ENCODE measurements at regions not wholly inside any gene's neighbourhood (a gene's known extent, or its start where the extent isn't known, plus 50 kb on each side); places are given as distances from the start of the nearest gene placed in this dataset.

DNA sequence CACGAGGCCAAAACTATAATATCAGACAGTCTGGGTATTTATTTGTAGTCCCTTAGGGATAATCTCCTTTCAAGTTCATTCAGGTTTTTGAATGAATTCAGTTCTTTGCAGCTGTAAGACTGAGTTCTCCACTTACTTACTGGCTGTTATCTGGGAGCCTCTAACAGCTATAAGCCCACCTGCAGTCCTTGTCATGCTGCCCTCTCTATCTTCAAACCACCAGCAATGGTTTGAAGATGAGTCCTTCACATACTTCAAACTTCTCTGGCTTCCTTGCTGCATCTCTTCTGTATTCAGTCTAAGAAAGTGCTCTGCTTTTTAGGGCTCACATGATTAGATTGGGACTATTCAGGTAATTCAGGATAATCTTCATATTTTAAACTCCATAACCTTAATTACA is 154.5 kb upstream of the STT3B start:
- TF ChIP-seq, protein P1, sequence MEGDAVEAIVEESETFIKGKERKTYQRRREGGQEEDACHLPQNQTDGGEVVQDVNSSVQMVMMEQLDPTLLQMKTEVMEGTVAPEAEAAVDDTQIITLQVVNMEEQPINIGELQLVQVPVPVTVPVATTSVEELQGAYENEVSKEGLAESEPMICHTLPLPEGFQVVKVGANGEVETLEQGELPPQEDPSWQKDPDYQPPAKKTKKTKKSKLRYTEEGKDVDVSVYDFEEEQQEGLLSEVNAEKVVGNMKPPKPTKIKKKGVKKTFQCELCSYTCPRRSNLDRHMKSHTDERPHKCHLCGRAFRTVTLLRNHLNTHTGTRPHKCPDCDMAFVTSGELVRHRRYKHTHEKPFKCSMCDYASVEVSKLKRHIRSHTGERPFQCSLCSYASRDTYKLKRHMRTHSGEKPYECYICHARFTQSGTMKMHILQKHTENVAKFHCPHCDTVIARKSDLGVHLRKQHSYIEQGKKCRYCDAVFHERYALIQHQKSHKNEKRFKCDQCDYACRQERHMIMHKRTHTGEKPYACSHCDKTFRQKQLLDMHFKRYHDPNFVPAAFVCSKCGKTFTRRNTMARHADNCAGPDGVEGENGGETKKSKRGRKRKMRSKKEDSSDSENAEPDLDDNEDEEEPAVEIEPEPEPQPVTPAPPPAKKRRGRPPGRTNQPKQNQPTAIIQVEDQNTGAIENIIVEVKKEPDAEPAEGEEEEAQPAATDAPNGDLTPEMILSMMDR (IDR thresholded peaks at IDR 0.05) = no peak
- no peak for TF ChIP-seq POLR2A (IDR thresholded peaks at IDR 0.05)

Measured in Peyer's patch (tissue), 4 donors.